ENCODE measurements at regions not wholly inside any gene's neighbourhood (a gene's known extent, or its start where the extent isn't known, plus 50 kb on each side); places are given as distances from the start of the nearest gene placed in this dataset.

GRCh38 chr21:36603221-36603620, 95.7 kb upstream of the SIM2 start:
- Histone ChIP-seq H3K4me2 (ENCODE audit: insufficient read depth, low read length) (no peak overlapping the region), H3K27ac (ENCODE audit: extremely low read depth, low read depth, low read length) (no peak overlapping the region), H2AFZ (ENCODE audit: low read depth, low read length) (no peak overlapping the region), H3K9me3 (replicated peaks; ENCODE audit: control insufficient read depth, insufficient read depth, low read depth, low read length) (no peaks in the 10 kb centered on the region), H3K36me3 (ENCODE audit: control insufficient read depth, insufficient read depth, low read length) (no peaks in the 10 kb centered on the region), H3K4me1 (replicated peaks in 1 of 2; ENCODE audit: control insufficient read depth in 2 of 2, insufficient read depth in 2 of 2, low read length in 2 of 2) (no peaks in the 10 kb centered on the region), H4K20me1 (replicated peaks; ENCODE audit: control insufficient read depth, insufficient read depth, low read length) (no peaks in the 10 kb centered on the region), H3K9ac (ENCODE audit: insufficient read depth in 1 of 2, low read depth in 2 of 2, low read length in 2 of 2) (no peak overlapping the region), H3K4me3 (no peak overlapping the region), H3K79me2 (ENCODE audit: control insufficient read depth, insufficient read depth, low read length) (no peaks in the 10 kb centered on the region), H3K9me1 (ENCODE audit: control insufficient read depth, insufficient read depth, low read length) (peaks cover 3% of the 10 kb centered on the region), H3K27me3 (ENCODE audit: control insufficient read depth in 2 of 2, insufficient read depth in 2 of 2, low read length in 2 of 2) (peaks cover 43 to 71% of the 10 kb centered on the region in 2 experiments)
- DNase-seq (ENCODE audit: extremely low read depth in 1 of 4, low spot score in 3 of 4) = no peak
- POLR2A ChIA-PET = interaction anchor here (0.6 kb wide), 1 partner anchor 352 kb away, joined by 3 read pairs; no protein-coding TSS in a partner anchor
- in situ Hi-C loops (cut with MboI) = no loop called here
- intact Hi-C loops (cut with micrococcal nuclease) = no loop called here
- WGBS (ENCODE audit: insufficient coverage, low coverage, missing lambda C conversion rate) = 5% methylated on average over 2 of the region's 2 CpGs
- BruUV-seq (replicated peaks) = no TSS peak
- CTCF ChIA-PET (ENCODE audit: low intra/inter-chr PET ratio) = no interaction called here
- no peak for ATAC-seq
- FAIRE-seq = no peak
- no peak for TF ChIP-seq CHAMP1 (IDR thresholded peaks at IDR 0.05)
- no peak for TF ChIP-seq MNT (conservative IDR thresholded peaks at IDR 0.05)
- TF ChIP-seq NEUROD1 (IDR thresholded peaks at IDR 0.05; ENCODE audit: borderline replicate concordance, low read depth, low read length, partially characterized antibody) = no peak
- TF ChIP-seq ZNF232 (CRISPR knock-in tag; IDR thresholded peaks at IDR 0.05) = no peak
- no peak for TF ChIP-seq KDM1A (IDR thresholded peaks at IDR 0.05)
- no peak for TF ChIP-seq ATF7 (IDR thresholded peaks at IDR 0.05)
- TF ChIP-seq ZFP1 (CRISPR knock-in tag; IDR thresholded peaks at IDR 0.05) = no peak
- no peak for TF ChIP-seq ZFP91 (CRISPR knock-in tag; IDR thresholded peaks at IDR 0.05)
- TF ChIP-seq C11orf30 (IDR thresholded peaks at IDR 0.05; ENCODE audit: low read depth) = no peak
- TF ChIP-seq HDAC1 (IDR thresholded peaks at IDR 0.05) = no peak
- TF ChIP-seq ZBTB43 (CRISPR knock-in tag; IDR thresholded peaks at IDR 0.05) = no peak
- TF ChIP-seq POLR2AphosphoS5 (IDR thresholded peaks at IDR 0.05; ENCODE audit: control insufficient read depth, insufficient read depth, low read depth, low read length) = no peak
